ENCODE measurements at regions not wholly inside any gene's neighbourhood (a gene's known extent, or its start where the extent isn't known, plus 50 kb on each side); places are given as distances from the start of the nearest gene placed in this dataset.

DNA sequence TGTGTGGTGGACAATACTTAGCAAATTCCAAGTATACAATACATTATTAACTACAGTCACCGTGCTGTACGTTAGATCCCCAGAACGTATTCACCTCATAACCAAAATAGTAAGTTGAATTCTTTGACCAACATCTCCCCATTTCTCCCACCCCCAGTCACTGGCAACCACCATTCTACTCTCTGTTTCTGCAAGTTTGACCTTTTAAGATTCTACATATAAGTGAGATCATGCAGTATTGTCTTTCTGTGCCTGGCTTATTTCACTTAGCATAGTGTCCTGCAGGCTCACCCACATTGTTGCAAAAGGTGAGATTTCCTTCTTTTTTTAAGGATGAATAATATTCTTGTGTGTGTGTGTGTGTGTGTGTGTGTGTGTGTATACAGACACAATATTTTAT, 59.1 kb downstream of the IRAG1 start:
- H3K4me3 ChIP-seq (replicated peaks; ENCODE audit: low read depth, low read length) = no peak overlapping the region
- DNase-seq (ENCODE audit: low read depth) = no peak
- TF ChIP-seq, protein P1, sequence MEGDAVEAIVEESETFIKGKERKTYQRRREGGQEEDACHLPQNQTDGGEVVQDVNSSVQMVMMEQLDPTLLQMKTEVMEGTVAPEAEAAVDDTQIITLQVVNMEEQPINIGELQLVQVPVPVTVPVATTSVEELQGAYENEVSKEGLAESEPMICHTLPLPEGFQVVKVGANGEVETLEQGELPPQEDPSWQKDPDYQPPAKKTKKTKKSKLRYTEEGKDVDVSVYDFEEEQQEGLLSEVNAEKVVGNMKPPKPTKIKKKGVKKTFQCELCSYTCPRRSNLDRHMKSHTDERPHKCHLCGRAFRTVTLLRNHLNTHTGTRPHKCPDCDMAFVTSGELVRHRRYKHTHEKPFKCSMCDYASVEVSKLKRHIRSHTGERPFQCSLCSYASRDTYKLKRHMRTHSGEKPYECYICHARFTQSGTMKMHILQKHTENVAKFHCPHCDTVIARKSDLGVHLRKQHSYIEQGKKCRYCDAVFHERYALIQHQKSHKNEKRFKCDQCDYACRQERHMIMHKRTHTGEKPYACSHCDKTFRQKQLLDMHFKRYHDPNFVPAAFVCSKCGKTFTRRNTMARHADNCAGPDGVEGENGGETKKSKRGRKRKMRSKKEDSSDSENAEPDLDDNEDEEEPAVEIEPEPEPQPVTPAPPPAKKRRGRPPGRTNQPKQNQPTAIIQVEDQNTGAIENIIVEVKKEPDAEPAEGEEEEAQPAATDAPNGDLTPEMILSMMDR (IDR thresholded peaks at IDR 0.05; ENCODE audit: low read length, missing control alignments) = no peak

DNA sequence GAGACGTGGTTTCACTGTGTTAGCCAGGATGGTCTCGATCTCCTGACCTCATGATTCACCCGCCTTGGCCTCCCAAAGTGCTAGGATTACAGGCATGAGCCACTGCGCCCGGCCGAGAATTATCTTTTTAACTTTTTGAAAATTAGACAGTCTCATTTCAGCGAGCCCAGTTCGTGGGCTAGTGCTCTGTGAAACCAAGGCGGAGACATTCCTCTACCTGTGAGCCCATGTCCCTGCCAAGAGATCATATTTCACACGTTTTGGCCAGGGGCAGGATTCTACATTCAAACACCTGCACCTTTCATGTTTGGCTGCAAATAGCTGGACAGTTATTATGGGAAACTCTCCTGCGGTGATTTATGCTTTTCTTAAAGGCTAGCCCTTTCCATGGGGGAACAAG, 60.3 kb downstream of the IRAG1 start:
- no peak for DNase-seq (ENCODE audit: low read depth)
- no peak overlapping the region for H3K4me3 ChIP-seq (replicated peaks; ENCODE audit: low read depth, low read length)
- TF ChIP-seq, protein P1 (IDR thresholded peaks at IDR 0.05; ENCODE audit: low read length, missing control alignments) = no peak

DNA sequence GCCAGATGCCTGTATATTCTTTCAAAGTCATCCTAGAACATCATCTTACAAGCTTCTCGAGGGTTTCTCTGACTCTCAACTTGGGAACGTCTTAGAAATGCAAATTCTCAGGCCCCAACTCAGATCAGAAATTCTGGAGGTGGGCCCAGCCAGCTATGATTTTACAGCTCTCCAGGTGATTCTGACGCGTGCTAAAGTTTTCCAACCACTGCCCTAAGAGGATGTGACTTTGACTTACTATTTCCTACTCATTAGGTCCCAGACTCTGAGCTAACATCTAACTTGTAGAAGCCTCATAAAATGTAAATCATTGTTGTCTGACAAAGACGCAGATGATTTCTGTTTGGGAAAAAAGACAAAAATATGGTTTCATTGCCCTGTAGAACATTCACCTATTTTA, 61.1 kb downstream of the IRAG1 start:
- TF ChIP-seq, protein P1 (IDR thresholded peaks at IDR 0.05; ENCODE audit: low read length, missing control alignments) = no peak
- H3K4me3 ChIP-seq (replicated peaks; ENCODE audit: low read depth, low read length) = no peak overlapping the region
- no peak for DNase-seq (ENCODE audit: low read depth)

DNA sequence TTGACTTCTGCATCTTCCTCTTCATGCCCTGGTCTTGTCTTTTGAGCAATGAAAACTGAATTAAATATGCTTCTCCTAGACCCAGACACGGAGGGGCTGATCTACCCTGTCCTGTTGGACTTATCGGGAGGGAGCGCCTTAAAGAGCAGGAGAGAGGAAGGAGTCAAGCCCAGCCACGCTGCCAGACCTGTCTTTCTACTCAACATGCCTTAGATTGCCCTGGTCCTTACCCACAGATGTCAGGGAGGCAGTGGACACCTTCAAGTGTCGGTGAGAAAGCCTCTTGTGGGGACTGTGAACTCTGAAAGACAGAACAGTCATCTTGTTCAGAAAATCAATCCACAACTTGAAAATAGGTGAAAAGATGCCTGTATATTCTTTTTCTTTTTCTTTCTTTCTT, 61.8 kb downstream of the IRAG1 start:
- H3K4me3 ChIP-seq (replicated peaks; ENCODE audit: low read depth, low read length) = no peak overlapping the region
- TF ChIP-seq, protein P1 (IDR thresholded peaks at IDR 0.05; ENCODE audit: low read length, missing control alignments) = no peak
- DNase-seq (ENCODE audit: low read depth) = no peak

DNA sequence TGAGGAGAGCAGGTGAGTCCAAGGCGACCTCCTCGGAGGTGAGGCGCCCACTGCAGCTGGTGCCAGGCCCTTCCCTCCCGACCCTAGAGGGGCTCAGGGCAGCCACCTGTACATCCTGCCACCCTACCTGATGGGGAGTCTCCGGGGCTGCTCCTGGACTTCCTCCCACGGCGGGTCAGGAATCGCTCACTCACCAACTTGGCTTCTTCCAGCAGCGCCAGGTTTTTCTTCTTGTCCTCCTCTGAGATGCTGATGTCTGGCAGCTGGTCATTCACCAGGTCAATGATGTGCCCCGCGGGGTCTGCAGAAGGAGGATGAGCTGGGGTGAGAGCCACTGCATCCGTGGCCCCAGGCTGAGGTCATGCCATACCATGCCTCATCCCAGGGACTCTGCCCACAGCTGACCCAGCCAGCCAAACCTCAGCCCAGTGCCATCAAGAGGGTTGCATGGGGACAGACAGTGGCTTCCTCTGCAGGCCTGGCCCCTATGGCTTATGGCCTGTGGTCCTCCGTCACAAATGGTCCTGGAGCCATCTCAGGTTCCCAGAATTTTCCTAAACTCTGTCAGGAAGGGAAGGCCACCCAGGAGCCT, 61.0 kb upstream of the LYVE1 start:
- DNase-seq (ENCODE audit: low read depth) = no peak
- no peak overlapping the region for H3K4me3 ChIP-seq (replicated peaks; ENCODE audit: low read depth, low read length)
- TF ChIP-seq, protein P1 (IDR thresholded peaks at IDR 0.05; ENCODE audit: low read length, missing control alignments) = no peak

DNA sequence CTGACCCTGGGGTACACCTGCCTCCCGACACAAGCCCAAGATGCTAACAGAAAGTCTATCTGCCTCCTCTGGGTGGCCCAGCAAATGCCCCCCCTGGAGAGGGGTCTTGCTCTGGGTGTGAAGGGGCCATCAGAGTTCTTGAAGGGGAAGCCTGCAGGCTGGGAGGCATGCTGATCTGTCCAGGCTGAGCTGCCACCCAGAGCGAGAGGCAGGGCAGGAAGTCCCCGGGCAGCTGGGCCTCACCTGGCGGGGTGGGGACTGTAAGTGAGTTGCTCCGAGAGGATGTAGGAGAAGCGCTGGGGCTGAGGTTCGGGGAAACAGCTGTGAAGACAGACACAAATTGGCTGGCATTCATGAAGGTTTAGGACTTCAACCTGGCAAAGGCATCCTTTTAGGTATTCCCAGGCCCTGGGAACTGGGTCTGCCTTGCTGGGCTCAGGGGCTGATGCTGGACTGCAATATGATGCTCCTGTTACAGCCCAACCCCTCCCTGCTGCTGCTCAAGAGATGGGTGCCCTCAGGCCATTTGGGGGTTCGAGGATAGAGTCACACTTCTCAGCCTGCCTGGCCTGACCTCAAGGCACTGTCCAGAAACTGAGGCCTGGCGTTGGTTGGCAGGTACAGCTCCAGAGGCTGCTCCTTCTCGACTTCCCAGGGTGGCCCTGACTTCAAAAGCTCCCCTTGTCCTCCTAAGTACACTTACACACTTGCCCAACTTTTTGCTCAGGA, 60.2 kb upstream of the LYVE1 start:
- DNase-seq (ENCODE audit: low read depth) = no peak
- TF ChIP-seq, protein P1 (IDR thresholded peaks at IDR 0.05; ENCODE audit: low read length, missing control alignments) = no peak
- H3K4me3 ChIP-seq (replicated peaks; ENCODE audit: low read depth, low read length) = no peak overlapping the region

DNA sequence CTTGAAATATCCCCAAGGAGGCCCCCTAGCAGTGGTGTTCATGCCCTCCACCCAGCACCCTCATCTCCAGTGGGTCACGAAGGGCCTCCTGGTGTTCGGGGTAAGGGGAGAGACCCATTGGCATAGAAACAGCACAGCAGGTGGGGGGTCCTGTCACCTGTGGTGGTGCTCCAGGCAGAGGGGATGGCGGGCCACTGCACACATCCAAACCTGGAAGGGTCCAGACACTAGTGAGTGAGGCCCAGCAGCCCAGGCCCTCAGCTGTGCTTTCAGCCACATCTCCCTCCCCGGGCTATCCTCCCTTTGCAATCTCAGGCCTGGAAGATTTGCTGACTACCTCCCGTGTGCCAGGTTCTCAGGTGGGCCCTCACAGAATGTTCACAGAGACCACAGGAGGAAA, 59.4 kb upstream of the LYVE1 start:
- DNase-seq (ENCODE audit: low read depth) = no peak
- TF ChIP-seq, protein P1 (IDR thresholded peaks at IDR 0.05; ENCODE audit: low read length, missing control alignments) = no peak
- H3K4me3 ChIP-seq (replicated peaks; ENCODE audit: low read depth, low read length) = no peak overlapping the region

Data from fibroblast of pulmonary artery (primary cell).